Tibial nerve (tissue), 4 donors: ENCODE measurements at regions not wholly inside any gene's neighbourhood (a gene's known extent, or its start where the extent isn't known, plus 50 kb on each side); places are given as distances from the start of the nearest gene placed in this dataset.

Experiments used
- DNase-seq, 2 donors: peaks; one replicate each; pipeline ENCODE4 v3.0.0-alpha.2; 2019; ENCODE audit warnings: low spot score in 2 of 2
- H3K27ac ChIP-seq, 4 donors: fragments of 200-600 bp; sonication (generic) in 3 of 4; one replicate each; pipeline ENCODE4 v1.5.1; 2017 to 2019; ENCODE audit warnings: mild to moderate bottlenecking in 1 of 4
- H3K27me3 ChIP-seq, 2 donors: fragments of 200-600 bp; sonication (generic) in 1 of 2; one replicate each; pipeline versions ENCODE4 v1.5.1 to v1.6.0; 2017 to 2019
- H3K36me3 ChIP-seq, 3 donors: fragments of 200-600 bp; sonication (generic); one replicate each; pipeline ENCODE4 v1.5.1; 2018 to 2019
- H3K4me1 ChIP-seq, 4 donors: fragments of 200-600 bp; sonication (generic) in 3 of 4; one replicate each; pipeline ENCODE4 v1.5.1; 2017 to 2019
- H3K4me3 ChIP-seq, 4 donors: fragments of 200-600 bp; sonication (generic) in 3 of 4; one replicate each; pipeline ENCODE4 v1.5.1; 2017 to 2019; ENCODE audit warnings: mild to moderate bottlenecking in 1 of 4, moderate library complexity in 1 of 4
- H3K9me3 ChIP-seq, 4 donors: fragments of 200-600 bp; sonication (generic) in 3 of 4; one replicate each; pipeline ENCODE4 v1.5.1; 2017 to 2019
- EP300 ChIP-seq, 2 donors: sonication (generic); formaldehyde crosslinking; IDR thresholded peaks; one replicate each; pipeline ENCODE4 v1.6.1; 2017; ENCODE audit warnings: antibody characterized with exemption in 2 of 2, mild to moderate bottlenecking in 1 of 2
- POLR2A ChIP-seq, 2 donors: fragments of 450-650 bp; IDR thresholded peaks; one replicate each; pipeline ENCODE4 v1.6.1; 2017; ENCODE audit warnings: antibody characterized with exemption in 2 of 2, mild to moderate bottlenecking in 2 of 2, moderate library complexity in 2 of 2
- WGBS, 2 donors: methylation state at CpG; one replicate each; pipeline ENCODE4 v1.1.5; 2018; 5-methylcytosine and 5-hydroxymethylcytosine counted together
- TF ChIP-seq, protein P1 (sequence below), 5 experiments: fragments of 200-600 bp in 3 of 5; fragments of 450-650 bp in 2 of 5; sonication (generic) in 3 of 5; IDR thresholded peaks; one replicate each; pipeline ENCODE4 v1.5.1; 2016 to 2019; ENCODE audit warnings: antibody characterized with exemption in 5 of 5, mild to moderate bottlenecking in 3 of 5, moderate library complexity in 2 of 5

DNA sequence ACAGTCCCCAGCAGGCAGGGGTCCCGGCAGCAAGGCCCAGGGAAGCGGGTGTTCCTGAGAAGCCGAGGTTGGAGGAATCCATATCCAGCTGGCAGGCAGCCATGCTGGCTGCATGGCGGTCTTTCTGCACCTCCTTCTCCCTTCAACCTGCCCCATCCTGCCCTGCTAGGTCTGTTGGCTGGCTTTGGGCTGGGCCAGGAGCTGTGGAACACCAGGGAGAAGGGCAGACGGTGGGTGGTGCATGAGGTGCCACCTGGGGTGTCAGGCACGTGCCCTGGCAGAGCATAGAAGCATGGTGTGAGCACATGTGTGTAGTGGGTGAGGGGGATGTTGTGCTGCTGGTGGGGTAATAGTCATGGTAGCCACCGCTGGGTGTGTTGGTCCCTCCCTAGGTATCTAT, 150.1 kb downstream of the PJA1 start:
- Histone ChIP-seq H3K4me3 (no peak overlapping the region), H3K9me3 (no peaks in the 10 kb centered on the region), H3K27ac (peak overlapping the region in 1 of 4 donors; percentile 76), H3K36me3 (no peaks in the 10 kb centered on the region), H3K27me3 (peaks cover 0 to 4% of the 10 kb centered on the region in 2 donors), H3K4me1 (peaks cover 0 to 27% (median 0%) of the 10 kb centered on the region in 4 donors)
- 73% methylated on average over 7 of the region's 7 CpGs; no CpG with 5 or more reads in 1 of the 2 donors for WGBS, 2 donors
- TF ChIP-seq EP300 (IDR thresholded peaks at IDR 0.05) (no peak), POLR2A (IDR thresholded peaks at IDR 0.05) (no peak)
- TF ChIP-seq, protein P1, sequence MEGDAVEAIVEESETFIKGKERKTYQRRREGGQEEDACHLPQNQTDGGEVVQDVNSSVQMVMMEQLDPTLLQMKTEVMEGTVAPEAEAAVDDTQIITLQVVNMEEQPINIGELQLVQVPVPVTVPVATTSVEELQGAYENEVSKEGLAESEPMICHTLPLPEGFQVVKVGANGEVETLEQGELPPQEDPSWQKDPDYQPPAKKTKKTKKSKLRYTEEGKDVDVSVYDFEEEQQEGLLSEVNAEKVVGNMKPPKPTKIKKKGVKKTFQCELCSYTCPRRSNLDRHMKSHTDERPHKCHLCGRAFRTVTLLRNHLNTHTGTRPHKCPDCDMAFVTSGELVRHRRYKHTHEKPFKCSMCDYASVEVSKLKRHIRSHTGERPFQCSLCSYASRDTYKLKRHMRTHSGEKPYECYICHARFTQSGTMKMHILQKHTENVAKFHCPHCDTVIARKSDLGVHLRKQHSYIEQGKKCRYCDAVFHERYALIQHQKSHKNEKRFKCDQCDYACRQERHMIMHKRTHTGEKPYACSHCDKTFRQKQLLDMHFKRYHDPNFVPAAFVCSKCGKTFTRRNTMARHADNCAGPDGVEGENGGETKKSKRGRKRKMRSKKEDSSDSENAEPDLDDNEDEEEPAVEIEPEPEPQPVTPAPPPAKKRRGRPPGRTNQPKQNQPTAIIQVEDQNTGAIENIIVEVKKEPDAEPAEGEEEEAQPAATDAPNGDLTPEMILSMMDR (IDR thresholded peaks at IDR 0.05): no peak
- DNase-seq: no peak

DNA sequence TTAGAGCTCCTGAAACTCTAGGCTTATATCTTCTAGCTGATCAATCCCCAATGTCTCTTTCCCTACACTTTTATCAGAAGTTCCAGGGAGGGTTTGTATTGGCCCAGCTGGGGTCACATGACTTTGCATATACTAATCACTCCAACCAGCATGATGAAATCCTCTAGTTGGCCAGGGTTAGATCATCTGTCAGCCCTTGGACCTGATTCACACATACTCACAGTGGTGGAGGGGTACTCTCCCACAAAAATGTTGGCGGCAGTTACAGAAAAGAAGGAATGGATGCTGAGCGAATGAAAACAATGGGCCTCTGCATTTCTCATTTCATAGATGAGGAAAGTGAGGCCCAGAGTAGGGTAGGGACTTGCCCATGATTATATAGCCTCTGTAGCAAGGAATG, 151.1 kb downstream of the PJA1 start:
- Histone ChIP-seq H3K4me1 (peaks cover 0 to 23% (median 0%) of the 10 kb centered on the region in 4 donors), H3K4me3 (no peak overlapping the region), H3K9me3 (no peaks in the 10 kb centered on the region), H3K27me3 (no peaks in the 10 kb centered on the region), H3K36me3 (no peaks in the 10 kb centered on the region), H3K27ac (no peak overlapping the region)
- DNase-seq: no peak
- WGBS, 2 donors: 88 to 89% methylated on average over 2 of the region's 2 CpGs
- TF ChIP-seq, protein P1 (IDR thresholded peaks at IDR 0.05): no peak
- no peak for TF ChIP-seq EP300 (IDR thresholded peaks at IDR 0.05)
- no peak for TF ChIP-seq POLR2A (IDR thresholded peaks at IDR 0.05)

DNA sequence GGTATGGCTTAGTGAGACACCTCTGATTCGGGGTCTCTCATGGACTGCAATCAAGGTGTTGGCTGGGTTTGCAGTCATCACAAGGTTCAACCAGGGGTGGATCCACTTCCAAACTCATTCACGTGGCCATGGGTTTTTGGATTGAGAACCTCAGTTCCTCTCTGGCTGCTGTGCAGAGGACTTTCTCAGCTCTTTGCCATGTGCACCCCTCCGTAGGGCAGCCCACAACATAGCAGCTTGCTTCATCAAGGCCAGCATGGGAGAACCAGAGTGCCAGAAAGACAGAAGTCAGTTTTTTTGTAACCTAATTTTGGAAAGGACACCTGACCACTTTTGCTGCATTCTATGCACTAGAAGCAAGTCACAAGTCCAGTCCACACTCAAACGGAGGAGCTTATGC, 154.9 kb downstream of the PJA1 start:
- no peaks in the 10 kb centered on the region for H3K36me3 ChIP-seq
- no peak for DNase-seq
- WGBS, 2 donors: 64 to 83% methylated on average over 3 to 4 of the region's 4 CpGs
- no peaks in the 10 kb centered on the region for H3K9me3 ChIP-seq
- peaks cover 0 to 7% (median 0%) of the 10 kb centered on the region in 4 donors for H3K4me1 ChIP-seq
- no peaks in the 10 kb centered on the region for H3K27me3 ChIP-seq
- no peak overlapping the region for H3K27ac ChIP-seq
- H3K4me3 ChIP-seq: no peak overlapping the region
- TF ChIP-seq, protein P1 (IDR thresholded peaks at IDR 0.05): no peak
- no peak for TF ChIP-seq POLR2A (IDR thresholded peaks at IDR 0.05)

DNA sequence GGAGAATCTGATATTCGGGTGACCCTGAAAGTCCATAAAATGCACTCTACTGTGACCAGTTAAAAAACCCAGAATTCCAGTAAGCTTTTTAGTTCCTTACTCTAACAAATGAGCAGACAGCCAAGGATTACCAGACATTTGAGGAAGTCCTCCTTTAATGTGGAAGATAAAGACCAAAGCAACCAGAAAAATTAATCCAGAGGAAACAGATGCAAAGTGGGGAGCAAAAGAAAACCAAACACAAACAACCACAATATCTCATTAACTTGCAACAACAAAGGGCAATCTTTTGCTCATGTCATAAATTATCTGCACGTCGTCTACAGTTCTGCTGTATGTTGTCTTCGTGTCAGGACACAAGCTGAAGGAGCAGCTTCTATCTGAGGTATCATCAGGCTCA, 164.4 kb downstream of the PJA1 start:
- no peaks in the 10 kb centered on the region for H3K9me3 ChIP-seq
- H3K27ac ChIP-seq: no peak overlapping the region
- no peak for TF ChIP-seq POLR2A (IDR thresholded peaks at IDR 0.05)
- TF ChIP-seq EP300 (IDR thresholded peaks at IDR 0.05): no peak
- TF ChIP-seq, protein P1 (IDR thresholded peaks at IDR 0.05): no peak
- DNase-seq: no peak
- peaks cover 0 to 12% of the 10 kb centered on the region in 2 donors for H3K27me3 ChIP-seq
- H3K36me3 ChIP-seq: no peaks in the 10 kb centered on the region
- H3K4me1 ChIP-seq: peaks cover 0 to 22% (median 3%) of the 10 kb centered on the region in 4 donors
- 63 to 68% methylated on average over 4 of the region's 4 CpGs for WGBS, 2 donors
- no peak overlapping the region for H3K4me3 ChIP-seq

DNA sequence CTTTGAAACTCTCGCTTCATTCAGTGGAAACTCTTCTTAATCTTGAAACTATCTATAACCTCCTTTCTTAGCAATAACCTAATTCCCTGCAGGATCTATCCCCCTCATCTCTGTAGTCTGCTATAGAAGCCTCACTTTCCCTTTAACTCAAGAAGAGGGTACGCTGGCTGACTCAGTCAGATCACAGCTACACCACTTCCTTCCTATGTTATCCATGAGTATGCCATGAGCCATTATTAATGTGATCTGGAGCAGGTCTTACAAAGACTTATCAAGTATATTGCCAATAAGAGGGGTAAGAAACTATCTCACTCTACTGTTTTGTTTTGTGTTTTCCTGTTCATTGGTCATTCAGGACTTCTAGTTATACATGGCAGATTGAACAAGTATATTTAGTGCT, 165.3 kb downstream of the PJA1 start:
- H3K9me3 ChIP-seq: no peaks in the 10 kb centered on the region
- H3K4me3 ChIP-seq: no peak overlapping the region
- no peak for DNase-seq
- no peaks in the 10 kb centered on the region for H3K36me3 ChIP-seq
- H3K27me3 ChIP-seq: peaks cover 0 to 12% of the 10 kb centered on the region in 2 donors
- 82 to 100% methylated on average over 2 of the region's 2 CpGs for WGBS, 2 donors
- no peak for TF ChIP-seq EP300 (IDR thresholded peaks at IDR 0.05)
- TF ChIP-seq, protein P1 (IDR thresholded peaks at IDR 0.05): no peak
- TF ChIP-seq POLR2A (IDR thresholded peaks at IDR 0.05): no peak
- peaks cover 0 to 32% (median 9%) of the 10 kb centered on the region in 4 donors for H3K4me1 ChIP-seq
- H3K27ac ChIP-seq: no peak overlapping the region
